Brain microvascular endothelial cell (primary cell): ENCODE measurements at regions not wholly inside any gene's neighbourhood (a gene's known extent, or its start where the extent isn't known, plus 50 kb on each side); places are given as distances from the start of the nearest gene placed in this dataset.

ENCODE experiments used
- DNase-seq: peaks from one replicate; pipeline ENCODE4 v3.0.0-alpha.2; 2020
- H3K27ac ChIP-seq: fragments of 250-450 bp; sonication (Bioruptor Pico); 2 replicates; pipeline ENCODE4 v1.5.1; 2020; ENCODE audit warnings: mild to moderate bottlenecking, moderate library complexity
- H3K27me3 ChIP-seq: fragments of 250-450 bp; sonication (Bioruptor Pico); replicated peaks from 2 replicates; pipeline ENCODE4 v1.5.1; 2020; ENCODE audit warnings: mild to moderate bottlenecking
- H3K36me3 ChIP-seq: fragments of 250-450 bp; sonication (Bioruptor Pico); replicated peaks from 2 replicates; pipeline ENCODE4 v1.5.1; 2020; ENCODE audit warnings: mild to moderate bottlenecking
- H3K4me3 ChIP-seq: 2 replicates; pipeline ENCODE4 v1.5.1; 2011; ENCODE audit warnings: low read depth, mild to moderate bottlenecking, control low read depth, low read length, moderate library complexity
- CTCF ChIP-seq: IDR thresholded peaks from 2 replicates; pipeline ENCODE4 v1.5.1; 2011; ENCODE audit warnings: low read depth, mild to moderate bottlenecking, moderate library complexity, low read length, control low read depth, inconsistent platforms; ENCODE audit errors: missing control alignments
- in situ Hi-C: cut with HindIII; loops from 2 replicates; pipeline ENCODE4 v1.10.0; 2017; ENCODE audit warnings: low sequenced_read_pairs, low pct_ligation_motif_present

GRCh38 chr9:96160866-96161265 lies 141.1 kb downstream of the HSD17B3 start:
- no peak overlapping the region for H3K27ac ChIP-seq
- H3K4me3 ChIP-seq: no peak overlapping the region
- H3K36me3 ChIP-seq: no peaks in the 10 kb centered on the region
- TF ChIP-seq CTCF: no peak
- DNase-seq: no peak
- in situ Hi-C loops: no loop called here
- H3K27me3 ChIP-seq: no peaks in the 10 kb centered on the region

- Histone ChIP-seq H3K27me3 (no peaks in the 10 kb centered on the region), H3K4me3 (no peak overlapping the region), H3K36me3 (no peaks in the 10 kb centered on the region), H3K27ac (no peak overlapping the region)
- no peak for TF ChIP-seq CTCF
- in situ Hi-C loops: no loop called here
- no peak for DNase-seq
Observed at GRCh38 chr9:96160168-96160567, 141.8 kb downstream of the HSD17B3 start.

GRCh38 chr9:96159596-96159995 lies 142.4 kb downstream of the HSD17B3 start:
- H3K27ac ChIP-seq: no peak overlapping the region
- H3K36me3 ChIP-seq: no peaks in the 10 kb centered on the region
- TF ChIP-seq CTCF: no peak
- no peak for DNase-seq
- H3K27me3 ChIP-seq: no peaks in the 10 kb centered on the region
- in situ Hi-C loops: no loop called here
- H3K4me3 ChIP-seq: no peak overlapping the region

- in situ Hi-C loops: no loop called here
- no peak overlapping the region for H3K4me3 ChIP-seq
- no peak for DNase-seq
- H3K36me3 ChIP-seq: no peaks in the 10 kb centered on the region
- H3K27ac ChIP-seq: no peak overlapping the region
- H3K27me3 ChIP-seq: no peaks in the 10 kb centered on the region
- TF ChIP-seq CTCF: no peak
Observed at GRCh38 chr9:96158909-96159575, 142.9 kb downstream of the HSD17B3 start.

GRCh38 chr9:96158147-96158546 lies 143.8 kb downstream of the HSD17B3 start:
- no peak overlapping the region for H3K27ac ChIP-seq
- H3K4me3 ChIP-seq: no peak overlapping the region
- in situ Hi-C loops: no loop called here
- TF ChIP-seq CTCF: no peak
- no peaks in the 10 kb centered on the region for H3K27me3 ChIP-seq
- DNase-seq: no peak
- no peaks in the 10 kb centered on the region for H3K36me3 ChIP-seq

GRCh38 chr9:96157675-96158074 lies 144.3 kb downstream of the HSD17B3 start:
- Histone ChIP-seq H3K36me3 (no peaks in the 10 kb centered on the region), H3K27ac (no peak overlapping the region), H3K27me3 (no peaks in the 10 kb centered on the region), H3K4me3 (no peak overlapping the region)
- TF ChIP-seq CTCF: no peak
- in situ Hi-C loops: no loop called here
- DNase-seq: no peak
